ENCODE measurements at regions not wholly inside any gene's neighbourhood (a gene's known extent, or its start where the extent isn't known, plus 50 kb on each side); places are given as distances from the start of the nearest gene placed in this dataset.

DNA sequence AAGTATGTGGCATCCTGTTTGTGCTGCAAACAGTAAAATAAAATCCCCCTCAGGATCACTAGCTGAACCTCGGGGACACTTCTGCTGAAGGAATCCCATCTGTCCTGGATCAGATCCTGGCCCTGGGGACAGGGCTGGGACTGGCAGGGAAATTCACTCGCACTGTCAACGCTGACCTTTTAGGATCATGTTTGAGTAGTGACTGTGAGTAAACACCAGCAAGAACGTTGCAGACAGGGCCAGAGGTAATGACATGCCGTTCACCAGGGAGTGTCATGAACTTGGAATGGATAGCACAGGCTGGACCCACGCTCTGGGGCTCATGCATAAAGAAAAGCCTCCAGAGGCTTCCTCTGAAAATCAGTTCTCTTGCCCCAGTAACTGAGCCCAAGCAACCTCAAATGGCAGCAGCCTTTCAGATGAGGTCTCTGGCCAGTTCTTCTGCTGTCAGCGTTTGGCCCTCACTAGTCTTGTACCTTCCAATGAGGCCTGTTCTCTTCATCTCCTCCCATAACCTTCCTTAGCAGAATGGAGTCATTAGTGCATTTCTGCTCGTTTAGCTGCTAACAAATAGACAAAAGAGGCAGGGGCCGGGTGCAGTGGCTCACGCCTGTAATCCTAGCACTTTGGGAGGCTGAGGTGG lies 51.0 kb upstream of the BARX2 start:
- no peak for DNase-seq (ENCODE audit: low read depth in 2 of 2)

DNA sequence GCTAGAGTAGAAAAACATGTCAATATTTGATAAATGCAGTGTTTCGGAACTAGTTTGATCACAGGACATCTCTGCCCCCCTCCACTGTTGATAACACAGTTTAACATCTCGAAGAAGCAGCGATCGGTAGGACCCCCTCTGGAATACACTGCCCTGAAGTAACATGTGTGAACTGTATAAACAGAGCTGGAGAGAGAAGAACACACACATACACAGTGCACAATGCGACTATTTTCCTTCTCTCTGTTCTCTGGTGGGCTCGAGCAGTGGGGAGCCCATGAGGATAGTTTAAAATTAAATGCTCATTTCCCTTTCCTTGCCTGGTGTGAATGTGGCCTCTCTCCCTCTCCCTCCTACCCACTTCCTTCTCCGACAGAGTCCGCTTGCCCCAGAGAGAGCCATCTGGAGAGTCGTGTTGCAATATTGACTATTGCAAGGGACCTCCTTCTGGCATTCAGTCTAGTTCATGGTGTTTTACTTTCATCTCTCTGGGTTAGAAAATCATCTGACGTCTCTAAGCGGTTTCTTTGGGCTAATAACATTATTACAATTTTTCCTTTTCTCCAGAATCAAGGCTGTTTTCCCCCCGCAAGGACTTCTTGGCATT lies 51.6 kb upstream of the BARX2 start:
- no peak for DNase-seq (ENCODE audit: low read depth in 2 of 2)

DNA sequence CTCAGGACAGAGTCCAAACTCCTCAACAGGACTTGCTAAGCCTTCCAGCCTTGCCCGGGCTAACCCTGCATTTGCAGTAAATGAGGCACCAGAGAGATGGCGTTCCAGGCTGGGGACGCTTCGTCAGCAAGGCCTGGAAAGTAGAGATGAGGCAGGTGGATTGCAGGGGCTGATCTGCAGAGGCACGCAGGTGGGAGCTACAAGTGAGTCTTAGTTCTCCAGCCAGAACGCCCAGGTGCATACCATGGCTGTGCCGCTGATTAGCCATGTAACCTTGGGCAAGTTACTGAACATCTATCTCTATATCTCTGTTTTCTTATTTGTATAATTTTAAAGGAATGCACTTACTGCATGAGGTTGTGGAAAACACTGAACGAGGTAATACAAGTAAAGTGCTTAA lies 52.7 kb upstream of the BARX2 start:
- no peak for DNase-seq (ENCODE audit: low read depth in 2 of 2)

DNA sequence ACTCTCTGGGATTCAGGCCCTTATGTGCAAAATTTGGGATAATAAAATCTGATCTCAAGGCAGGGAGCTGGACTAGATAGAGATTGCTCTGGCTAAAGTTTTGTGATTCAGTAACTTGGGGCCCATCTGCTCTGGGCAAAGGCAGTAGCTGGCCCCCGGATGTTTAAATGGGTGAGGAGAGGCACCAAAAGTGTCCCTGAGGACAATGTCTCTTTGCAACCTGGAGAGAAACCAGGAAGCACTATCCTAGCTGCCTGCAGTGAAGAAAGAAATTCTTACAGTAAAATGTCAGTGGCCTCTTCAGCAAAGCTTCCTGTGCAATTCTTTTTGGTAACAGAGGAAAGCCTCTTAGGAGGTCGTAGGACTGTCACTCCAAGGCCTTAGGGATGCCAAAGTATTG lies 54.6 kb upstream of the BARX2 start:
- DNase-seq (ENCODE audit: low read depth in 2 of 2) = no peak

DNA sequence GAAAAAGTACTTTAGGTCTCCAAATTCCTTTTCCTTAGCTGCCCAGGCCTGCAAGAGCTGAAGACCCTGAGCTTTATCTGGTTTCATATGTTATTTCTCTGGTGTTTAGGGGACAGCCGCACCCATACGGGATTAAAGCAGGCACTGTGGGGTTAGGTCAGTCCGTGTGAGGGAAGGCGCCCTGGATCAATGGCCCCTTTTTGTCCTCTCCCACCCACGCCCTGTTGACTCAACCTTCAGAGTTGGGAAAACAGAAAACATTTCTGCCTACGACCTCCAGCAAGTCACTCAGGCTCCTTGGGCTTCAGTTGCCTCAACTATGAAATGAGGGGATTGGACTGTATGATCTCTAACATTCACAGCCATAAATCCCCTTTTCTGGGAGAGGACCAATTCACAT lies 55.2 kb upstream of the BARX2 start:
- no peak for DNase-seq (ENCODE audit: low read depth in 2 of 2)

DNA sequence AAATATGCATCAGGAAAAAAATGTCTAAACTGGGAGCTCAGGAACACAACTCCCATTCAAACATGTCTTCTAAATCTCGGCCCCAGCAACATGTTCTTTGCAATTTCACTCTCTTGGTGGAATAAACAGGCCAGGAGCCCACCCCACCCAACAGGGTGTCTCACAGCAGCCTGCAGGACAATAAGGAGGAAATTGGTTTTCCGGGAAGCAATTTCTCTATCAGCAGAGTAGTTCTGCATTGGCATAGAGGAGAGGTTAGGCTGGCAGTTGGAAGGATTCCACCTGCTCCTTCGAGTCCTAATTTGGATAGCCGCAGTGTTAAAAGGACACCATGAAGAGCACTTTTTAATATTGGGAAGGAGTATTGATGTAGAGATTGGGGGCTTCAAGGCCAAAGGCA lies 55.9 kb upstream of the BARX2 start:
- no peak for DNase-seq (ENCODE audit: low read depth in 2 of 2)

DNA sequence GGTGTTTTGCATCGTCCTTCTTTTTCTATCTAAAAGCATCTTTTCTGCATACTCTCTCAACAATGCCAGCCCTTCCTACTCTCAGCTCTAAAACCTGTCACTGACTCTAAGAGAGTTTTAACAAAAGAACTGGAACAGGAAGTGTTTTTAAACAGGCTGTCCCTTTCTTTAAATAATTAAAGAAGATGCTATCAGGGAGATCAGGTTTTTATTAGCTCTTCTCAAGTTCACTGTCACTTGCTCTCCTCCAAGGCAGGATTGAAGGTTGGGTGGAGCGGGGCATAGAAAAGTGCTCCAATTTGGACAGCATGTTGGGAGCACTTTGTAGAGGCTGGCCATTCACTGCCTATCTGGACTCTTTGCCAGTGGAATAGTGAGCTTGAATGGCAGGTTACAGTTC lies 56.4 kb upstream of the BARX2 start:
- DNase-seq (ENCODE audit: low read depth in 2 of 2) = no peak

DNA sequence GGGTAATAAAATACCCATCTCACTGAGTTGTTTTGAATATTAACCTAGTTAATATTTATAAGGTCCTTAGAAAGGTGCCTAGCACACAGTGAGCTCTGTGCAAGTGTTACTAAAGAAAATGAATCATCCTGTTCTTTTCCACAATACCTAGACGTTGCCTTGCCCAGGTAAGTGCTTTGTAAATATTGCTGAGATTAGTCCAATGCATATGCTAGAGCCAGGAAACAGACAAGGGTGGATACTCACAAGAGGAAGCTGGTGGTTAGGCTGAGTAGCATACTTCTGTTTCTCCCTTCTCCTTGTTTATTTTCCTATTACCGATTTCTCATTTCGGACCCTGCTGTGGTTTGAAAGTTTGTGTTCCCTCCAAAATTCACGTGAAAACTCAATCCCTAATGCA lies 58.1 kb upstream of the BARX2 start:
- no peak for DNase-seq (ENCODE audit: low read depth in 2 of 2)

DNA sequence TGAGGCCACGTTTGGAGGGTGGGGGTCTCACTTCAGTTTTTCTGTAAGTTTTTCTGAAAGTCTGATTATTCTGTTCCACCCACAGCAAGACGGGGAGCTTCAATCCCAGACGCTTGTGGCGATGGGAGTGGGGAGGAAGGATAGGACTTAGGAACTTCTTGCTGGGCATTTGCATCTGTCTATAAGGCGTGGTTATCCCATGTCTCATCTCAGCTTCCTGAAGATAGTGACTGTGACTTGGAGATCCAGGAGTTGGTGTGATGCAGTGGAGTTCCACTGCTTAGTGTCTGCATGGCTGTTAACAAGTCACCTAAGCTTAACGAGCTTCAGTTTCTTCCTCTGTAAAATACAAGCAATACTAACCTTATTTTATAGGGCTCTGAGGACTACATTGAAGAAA lies 58.9 kb upstream of the BARX2 start:
- no peak for DNase-seq (ENCODE audit: low read depth in 2 of 2)

DNA sequence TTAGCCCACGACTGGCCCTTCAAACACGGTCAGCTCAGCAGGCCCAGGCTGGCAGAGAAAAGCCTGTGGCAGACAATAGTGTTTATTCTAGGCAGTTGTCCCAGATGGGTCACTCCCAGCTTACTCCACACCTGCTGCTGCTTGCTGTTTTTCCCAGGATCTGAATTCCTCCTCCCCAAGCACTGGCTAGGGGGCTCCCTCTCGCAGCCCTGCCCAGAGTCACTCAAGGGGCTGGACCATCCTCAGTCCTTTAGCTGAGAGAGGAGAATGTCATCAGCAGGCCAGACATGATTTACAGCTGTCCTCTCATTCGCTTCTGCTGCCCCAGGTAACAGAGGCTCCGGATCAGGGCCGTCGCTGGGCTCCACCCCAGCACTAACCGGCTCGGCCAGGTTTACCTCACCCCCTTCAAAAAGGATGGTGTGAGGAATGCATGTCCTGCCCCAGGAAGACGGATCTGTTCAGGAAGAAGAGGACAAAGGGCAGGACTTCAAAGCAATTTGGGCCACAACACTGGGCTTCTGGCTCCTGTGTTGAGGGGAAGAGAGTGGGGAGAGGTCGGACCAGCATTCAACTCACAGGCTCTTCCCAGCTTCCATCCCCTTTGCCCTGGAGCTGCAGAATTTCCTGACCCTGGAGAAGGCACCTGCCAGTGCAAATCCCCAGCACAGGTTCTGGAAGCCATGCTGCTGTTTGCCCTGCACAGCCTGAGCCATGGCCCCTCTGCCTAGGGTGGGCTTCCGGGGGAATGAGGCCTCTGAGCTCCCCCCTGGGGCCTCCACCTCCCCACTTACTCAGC lies 59.7 kb upstream of the BARX2 start:
- no peak for DNase-seq (ENCODE audit: low read depth in 2 of 2)

DNA sequence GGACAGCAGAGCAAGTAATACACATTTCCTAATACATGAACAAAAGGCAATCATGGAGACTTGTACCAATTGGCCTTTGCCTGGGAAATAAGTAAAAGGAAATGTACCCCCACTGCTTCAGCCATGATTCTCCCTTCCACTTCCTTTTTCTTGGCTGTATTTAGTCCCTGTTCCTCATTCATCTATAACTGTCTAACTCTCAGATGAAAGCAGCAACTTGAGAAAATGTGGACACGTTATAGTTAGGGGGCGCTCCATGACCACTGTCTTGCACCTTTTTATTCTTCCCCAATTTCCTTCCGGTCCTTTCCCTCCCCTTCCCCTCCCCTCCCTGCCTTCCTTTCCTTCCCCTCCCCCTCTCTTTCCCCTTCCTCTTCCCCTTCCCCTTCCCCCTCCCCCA lies 61.3 kb upstream of the BARX2 start:
- no peak for DNase-seq (ENCODE audit: low read depth in 2 of 2)

DNA sequence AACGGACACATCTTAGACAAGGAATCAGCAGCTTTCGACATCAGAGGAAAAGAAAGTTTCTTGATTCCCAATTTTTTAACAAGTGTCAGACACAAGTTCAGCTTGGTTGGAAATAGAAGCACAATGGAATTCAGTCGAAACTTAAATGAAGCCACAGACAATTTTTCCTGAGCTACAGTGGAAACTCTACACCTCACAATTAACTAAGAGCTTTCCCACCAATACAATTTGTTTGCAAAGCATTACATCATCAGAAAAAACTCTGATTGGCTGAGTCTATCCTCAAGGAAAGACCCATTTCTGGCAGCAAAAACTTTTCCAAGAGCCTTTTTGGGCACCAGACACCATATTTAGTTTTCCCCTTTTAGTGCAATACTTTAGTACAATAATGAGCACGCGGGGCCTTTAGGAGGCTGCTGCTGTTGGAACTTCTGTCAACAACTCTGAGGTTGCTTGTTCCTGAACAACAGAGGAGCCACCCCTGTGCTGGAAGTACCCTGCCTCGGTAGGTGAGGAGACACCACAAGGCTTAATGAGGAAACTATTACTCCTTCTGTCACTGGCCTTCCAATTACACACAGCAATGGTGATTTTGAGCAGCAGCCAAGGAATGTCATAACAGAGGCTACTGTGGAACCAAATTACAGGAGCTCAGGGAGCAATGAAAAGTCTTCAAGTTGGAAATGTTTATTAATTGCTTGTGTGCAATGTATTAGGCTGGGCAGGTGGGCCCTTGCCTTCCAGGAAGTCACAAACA lies 61.9 kb upstream of the BARX2 start:
- no peak for DNase-seq (ENCODE audit: low read depth in 2 of 2)

DNA sequence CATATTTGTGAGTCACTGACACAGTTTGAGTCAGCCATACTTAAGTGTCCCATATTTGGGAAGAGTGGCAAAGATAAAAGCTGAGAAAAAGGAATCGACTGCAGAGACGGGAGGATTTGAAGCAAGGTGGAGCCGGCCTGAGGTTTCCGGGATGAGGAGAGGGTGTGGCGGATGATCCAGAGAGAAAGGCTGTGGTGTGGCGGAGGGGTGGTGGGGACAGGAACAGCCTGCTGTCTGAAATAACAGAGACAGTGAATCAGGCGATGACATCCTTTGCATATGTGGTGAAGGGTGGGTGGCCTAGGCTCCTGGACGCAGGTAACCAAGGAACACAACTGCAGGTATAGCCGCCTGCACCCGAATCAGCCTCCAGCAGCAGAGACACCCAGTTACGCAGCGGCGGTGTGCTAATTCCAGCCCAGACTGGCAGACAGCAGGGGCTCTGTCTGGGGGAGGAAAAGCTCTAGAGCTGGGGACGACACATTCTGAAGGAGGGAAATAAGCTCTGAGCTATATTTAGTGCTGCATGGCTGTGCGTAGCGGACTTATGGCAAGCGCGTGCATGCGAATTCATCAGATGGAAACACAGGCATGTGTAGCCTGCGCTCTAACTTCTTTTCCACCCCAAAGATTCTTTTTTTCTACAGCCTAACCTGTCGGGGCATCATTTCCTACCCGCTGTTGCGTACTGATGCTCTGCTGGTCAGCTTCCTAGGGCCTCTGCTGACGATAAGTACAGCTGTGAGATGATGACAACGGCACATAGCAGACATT lies 62.7 kb upstream of the BARX2 start:
- no peak for DNase-seq (ENCODE audit: low read depth in 2 of 2)

DNA sequence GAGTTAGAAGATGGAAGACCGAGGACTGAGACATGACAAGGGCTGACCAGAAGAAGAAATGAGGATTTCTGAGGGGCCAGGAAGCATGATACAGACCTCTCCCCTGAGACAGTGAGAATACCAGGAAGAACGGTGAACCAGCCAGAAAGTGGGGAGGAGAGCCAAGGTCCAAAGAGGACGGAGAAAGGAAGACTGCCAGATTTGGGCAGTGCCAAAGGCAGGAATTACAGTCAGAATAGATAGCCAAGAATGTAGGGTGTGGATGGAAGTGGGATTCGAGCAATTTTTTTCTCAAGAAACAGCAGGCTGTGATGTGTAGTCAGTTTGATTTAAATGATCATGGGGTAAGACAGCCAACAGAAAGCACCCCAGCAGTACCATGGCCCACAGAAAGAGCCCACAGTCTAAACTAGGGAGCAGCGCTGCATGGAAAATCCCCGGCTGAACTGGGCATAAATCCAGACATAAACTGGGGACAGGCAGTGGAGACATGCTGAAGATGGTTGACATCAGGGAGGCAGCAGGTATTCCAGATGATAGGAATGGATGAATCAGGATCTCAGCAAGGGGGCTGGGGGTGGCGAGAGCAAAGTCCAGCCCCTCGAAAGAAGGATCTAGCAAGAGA lies 67.3 kb upstream of the BARX2 start:
- no peak for DNase-seq (ENCODE audit: low read depth in 2 of 2)

DNA sequence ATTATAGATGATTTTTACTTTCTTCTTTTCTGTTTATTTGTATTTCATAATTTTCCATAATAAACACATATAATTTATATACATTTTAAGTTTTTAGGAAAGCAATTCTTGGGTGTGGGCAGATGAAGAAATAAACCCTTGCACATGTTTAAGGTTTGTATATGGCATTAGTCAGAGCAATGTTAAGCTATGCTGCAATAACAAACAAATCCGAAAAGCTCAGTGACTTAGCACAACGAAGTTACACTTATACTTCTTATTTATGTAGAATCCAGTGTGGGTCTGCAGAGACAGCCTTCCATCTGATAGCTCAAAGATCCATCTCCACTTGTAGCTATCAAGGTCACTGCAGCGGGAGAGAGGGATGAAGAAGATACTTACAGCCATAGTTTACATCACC lies 68.5 kb upstream of the BARX2 start:
- no peak for DNase-seq (ENCODE audit: low read depth in 2 of 2)

DNA sequence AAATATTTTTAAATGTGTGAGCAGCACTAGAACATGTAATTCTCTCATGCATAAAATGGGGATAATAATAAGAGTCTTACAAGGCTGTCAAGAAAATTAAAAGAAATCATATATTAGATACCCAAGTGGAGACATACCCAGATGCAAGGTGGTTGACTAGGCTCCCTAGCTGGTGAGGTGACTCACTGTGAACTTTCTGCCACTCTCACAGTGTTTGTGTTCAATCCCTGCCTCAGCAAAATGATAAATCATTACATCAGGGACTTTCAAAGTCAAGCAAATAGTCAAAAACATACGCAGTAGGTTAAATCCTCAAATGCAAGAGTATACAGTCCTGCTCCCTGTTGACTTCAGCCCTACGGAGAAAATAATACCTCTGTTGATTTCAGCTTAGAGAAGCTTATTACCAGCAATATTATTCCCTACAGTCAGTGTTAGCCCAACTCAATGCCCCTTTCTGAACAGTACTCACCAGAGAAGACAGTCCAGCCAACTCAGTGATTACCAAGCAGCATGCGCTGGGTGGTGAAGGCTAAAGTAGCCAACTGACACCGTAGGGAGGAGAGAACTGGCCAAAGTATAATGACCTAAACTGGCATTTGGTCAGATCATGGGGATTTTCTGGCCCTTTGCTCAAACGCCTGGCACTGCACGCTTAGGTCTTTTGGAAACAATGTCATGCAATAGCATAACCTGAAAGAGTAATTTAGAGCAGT lies 73.1 kb upstream of the BARX2 start:
- no peak for DNase-seq (ENCODE audit: low read depth in 2 of 2)

DNA sequence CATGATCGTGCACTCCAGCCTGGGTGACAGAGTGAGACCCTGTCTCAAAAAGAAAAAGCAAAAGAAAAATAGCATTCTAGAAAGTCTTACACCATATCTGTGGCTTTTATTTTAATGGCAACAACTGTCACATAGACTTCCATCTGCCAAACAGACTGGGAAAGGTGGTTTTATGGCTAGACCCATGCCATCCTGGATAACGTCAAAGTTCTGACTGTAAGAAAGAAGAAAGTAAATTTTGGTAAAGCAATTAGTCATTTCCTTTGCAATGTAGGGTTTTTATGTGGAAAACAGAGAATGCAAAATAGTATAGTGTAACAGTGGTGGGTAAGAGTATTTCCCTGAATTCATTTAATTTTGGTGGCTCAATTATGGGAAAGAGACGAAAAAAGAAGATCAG lies 75.5 kb upstream of the BARX2 start:
- DNase-seq (ENCODE audit: low read depth in 2 of 2) = no peak

DNA sequence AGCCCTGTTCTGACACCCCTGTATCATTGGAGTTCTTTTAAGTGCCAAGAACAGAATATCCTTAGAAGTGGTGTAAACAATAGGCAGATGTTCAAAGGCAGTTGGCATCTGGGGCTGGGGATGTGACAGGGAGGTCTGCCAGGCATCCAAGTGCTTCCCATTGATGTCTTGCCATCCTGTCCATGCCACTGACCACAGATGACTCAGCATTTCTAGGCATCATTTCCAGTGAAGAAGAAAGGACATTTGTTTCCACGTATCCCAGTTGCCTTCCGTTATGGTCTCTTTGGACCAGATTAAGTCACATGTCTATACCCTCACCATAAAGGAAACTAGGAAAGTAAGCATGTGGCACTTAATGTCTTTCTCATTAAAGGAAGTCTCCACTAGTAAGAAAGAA lies 76.7 kb upstream of the BARX2 start:
- no peak for DNase-seq (ENCODE audit: low read depth in 2 of 2)

DNA sequence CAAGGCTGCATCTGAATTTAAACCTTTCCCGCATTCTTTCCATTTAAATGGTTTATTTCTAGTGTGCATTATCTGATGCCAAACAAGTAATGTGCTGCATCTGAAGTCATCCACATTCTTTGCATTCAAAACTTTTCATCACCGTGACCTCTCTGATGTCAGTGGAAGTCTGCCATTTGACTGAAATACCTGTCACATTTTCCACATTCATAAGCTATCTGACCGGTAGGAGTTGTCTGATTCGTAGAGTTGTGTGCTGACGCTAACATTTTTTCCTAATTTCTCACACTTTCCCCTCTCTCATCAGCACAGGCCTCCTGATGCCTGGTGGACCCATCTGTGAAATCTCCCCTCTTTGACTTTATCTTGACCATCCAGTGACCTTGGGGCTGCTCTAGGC lies 79.9 kb upstream of the BARX2 start:
- DNase-seq (ENCODE audit: low read depth in 2 of 2) = no peak

DNA sequence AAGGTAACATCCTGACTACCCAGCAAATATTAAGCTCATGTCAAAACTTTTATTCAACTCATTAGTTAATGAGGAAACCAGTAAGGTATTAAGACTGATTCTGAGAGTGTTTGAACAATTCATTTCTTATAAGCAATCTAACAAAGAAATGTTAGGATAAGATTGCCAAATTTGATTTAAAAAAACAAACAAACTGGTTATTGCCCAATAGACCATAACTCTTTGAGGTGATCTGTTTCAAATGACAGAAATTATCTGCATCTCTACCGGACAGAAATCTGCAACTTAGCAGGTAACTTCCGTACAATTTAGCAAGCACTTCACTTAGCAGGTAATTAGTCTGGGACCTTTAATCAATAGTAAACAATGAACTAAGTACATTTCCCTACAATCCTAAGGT lies 82.9 kb upstream of the BARX2 start:
- no peak for DNase-seq (ENCODE audit: low read depth in 2 of 2)

DNA sequence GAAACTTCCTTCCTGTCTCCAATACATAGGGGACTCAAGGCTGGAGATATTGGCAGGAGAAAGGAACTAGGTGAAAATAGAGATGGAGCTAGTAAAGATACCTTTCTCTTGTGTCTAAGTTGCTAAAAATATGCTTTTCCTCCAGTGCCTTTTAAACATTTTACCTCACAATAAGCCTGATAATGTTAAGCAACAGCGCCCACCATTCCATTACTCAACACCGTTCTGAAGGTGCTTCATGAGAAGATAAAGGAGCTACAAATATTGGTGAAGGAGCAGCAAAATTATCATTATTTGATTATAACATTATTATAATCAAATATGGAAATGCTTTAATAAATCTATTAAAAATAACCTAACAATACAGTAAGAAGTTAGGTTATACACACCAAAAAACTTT lies 83.6 kb upstream of the BARX2 start:
- no peak for DNase-seq (ENCODE audit: low read depth in 2 of 2)
